ENCODE measurements at regions not wholly inside any gene's neighbourhood (a gene's known extent, or its start where the extent isn't known, plus 50 kb on each side); places are given as distances from the start of the nearest gene placed in this dataset.

- TF ChIP-seq CTCF (conservative IDR thresholded peaks at IDR 0.05; ENCODE audit: low read length) = no peak
- no peak for TF ChIP-seq EZH2phosphoT487 (IDR thresholded peaks at IDR 0.05; ENCODE audit: borderline replicate concordance)
Measured at GRCh38 chr17:33516645-33517044, 223.6 kb upstream of the ASIC2 start.

Measured in Loucy (cell line).